ENCODE measurements at regions not wholly inside any gene's neighbourhood (a gene's known extent, or its start where the extent isn't known, plus 50 kb on each side); places are given as distances from the start of the nearest gene placed in this dataset.
"Not testable (repeated sequence)": the region's sequence is repeated elsewhere in the genome, so short reads cannot be mapped to it uniquely, and the experiment has no call there.

GRCh38 chr6:169101036-169101805 lies 152.4 kb downstream of the THBS2 start:
- no peak for DNase-seq (ENCODE audit: low spot score)

- DNase-seq (ENCODE audit: low spot score), result no peak
Measured at GRCh38 chr6:169099411-169100202, 154.0 kb downstream of the THBS2 start.

- not testable (repeated sequence) for DNase-seq (ENCODE audit: low spot score)
Measured at GRCh38 chr6:169098651-169099050, 155.0 kb downstream of the THBS2 start.

GRCh38 chr6:169098116-169098515 lies 155.5 kb downstream of the THBS2 start:
- no peak for DNase-seq (ENCODE audit: low spot score)

GRCh38 chr6:169097381-169097959 lies 156.2 kb downstream of the THBS2 start:
- no peak for DNase-seq (ENCODE audit: low spot score)

- no peak for DNase-seq (ENCODE audit: low spot score)
Measured at GRCh38 chr6:169096388-169096787, 157.3 kb downstream of the THBS2 start.

GRCh38 chr6:169095153-169095552 lies 158.5 kb downstream of the THBS2 start:
- no peak for DNase-seq (ENCODE audit: low spot score)

- DNase-seq (ENCODE audit: low spot score), result no peak
Measured at GRCh38 chr6:169094552-169094950, 159.1 kb downstream of the THBS2 start.

- no peak for DNase-seq (ENCODE audit: low spot score)
Measured at GRCh38 chr6:169093770-169094551, 159.7 kb downstream of the THBS2 start.

- no peak for DNase-seq (ENCODE audit: low spot score)
Measured at GRCh38 chr6:169093066-169093723, 160.5 kb downstream of the THBS2 start.

- no peak for DNase-seq (ENCODE audit: low spot score)
Measured at GRCh38 chr6:169092375-169092774, 161.3 kb downstream of the THBS2 start.

- not testable (repeated sequence) for DNase-seq (ENCODE audit: low spot score)
Measured at GRCh38 chr6:169090514-169091127, 163.0 kb downstream of the THBS2 start.

- DNase-seq (ENCODE audit: low spot score), result no peak
Measured at GRCh38 chr6:169088762-169089161, 164.9 kb downstream of the THBS2 start.

GRCh38 chr6:169087443-169088041 lies 166.1 kb downstream of the THBS2 start:
- DNase-seq (ENCODE audit: low spot score), result no peak

- not testable (repeated sequence) for DNase-seq (ENCODE audit: low spot score)
Measured at GRCh38 chr6:169086616-169087015, 167.0 kb downstream of the THBS2 start.

- no peak for DNase-seq (ENCODE audit: low spot score)
Measured at GRCh38 chr6:169086020-169086419, 167.6 kb downstream of the THBS2 start.

GRCh38 chr6:169085466-169085865 lies 168.2 kb downstream of the THBS2 start:
- no peak for DNase-seq (ENCODE audit: low spot score)

GRCh38 chr6:169084557-169084956 lies 169.1 kb downstream of the THBS2 start:
- not testable (repeated sequence) for DNase-seq (ENCODE audit: low spot score)

- no peak for DNase-seq (ENCODE audit: low spot score)
Measured at GRCh38 chr6:169084067-169084466, 169.6 kb downstream of the THBS2 start.

GRCh38 chr6:169083508-169083874 lies 170.2 kb downstream of the THBS2 start:
- no peak for DNase-seq (ENCODE audit: low spot score)
